HepG2 (cell line): ENCODE measurements at regions not wholly inside any gene's neighbourhood (a gene's known extent, or its start where the extent isn't known, plus 50 kb on each side); places are given as distances from the start of the nearest gene placed in this dataset.

Source experiments
- IRX3 ChIP-seq: sonication (generic); formaldehyde crosslinking; IDR thresholded peaks from 2 replicates; pipeline ENCODE4 v1.8.1; 2023; ENCODE audit warnings: mild to moderate bottlenecking, low read depth, missing genetic modification reagents, borderline replicate concordance
- MYC ChIP-seq: sonication (generic); formaldehyde crosslinking; IDR thresholded peaks from 2 replicates; pipeline ENCODE4 v1.9.0; 2021; ENCODE audit warnings: missing genetic modification reagents, borderline replicate concordance
- TF ChIP-seq, protein P1 (sequence below): IDR thresholded peaks from 2 replicates; pipeline ENCODE4 v1.6.1; 2016; ENCODE audit warnings: mild to moderate bottlenecking

DNA sequence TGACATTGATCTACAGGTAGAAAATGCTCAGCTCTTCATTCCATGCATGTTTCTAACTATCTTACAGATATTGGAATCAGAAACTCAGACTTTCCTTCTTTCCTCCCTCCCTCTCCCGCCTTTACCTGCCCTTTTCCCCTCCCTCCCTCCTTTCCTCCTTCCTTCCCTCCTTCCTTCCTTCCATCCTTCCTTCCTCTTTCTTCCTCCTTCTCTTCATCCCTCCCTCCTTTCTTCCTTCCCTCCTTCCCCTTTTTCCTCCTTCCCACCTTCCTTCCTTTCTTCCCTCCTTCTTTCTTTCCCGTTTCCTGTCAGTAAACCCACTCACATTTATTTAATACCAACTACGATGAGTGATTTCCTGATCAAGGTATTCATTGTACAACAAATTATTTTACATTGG lies 113.4 kb upstream of the IRS2 start:
- TF ChIP-seq, protein P1, sequence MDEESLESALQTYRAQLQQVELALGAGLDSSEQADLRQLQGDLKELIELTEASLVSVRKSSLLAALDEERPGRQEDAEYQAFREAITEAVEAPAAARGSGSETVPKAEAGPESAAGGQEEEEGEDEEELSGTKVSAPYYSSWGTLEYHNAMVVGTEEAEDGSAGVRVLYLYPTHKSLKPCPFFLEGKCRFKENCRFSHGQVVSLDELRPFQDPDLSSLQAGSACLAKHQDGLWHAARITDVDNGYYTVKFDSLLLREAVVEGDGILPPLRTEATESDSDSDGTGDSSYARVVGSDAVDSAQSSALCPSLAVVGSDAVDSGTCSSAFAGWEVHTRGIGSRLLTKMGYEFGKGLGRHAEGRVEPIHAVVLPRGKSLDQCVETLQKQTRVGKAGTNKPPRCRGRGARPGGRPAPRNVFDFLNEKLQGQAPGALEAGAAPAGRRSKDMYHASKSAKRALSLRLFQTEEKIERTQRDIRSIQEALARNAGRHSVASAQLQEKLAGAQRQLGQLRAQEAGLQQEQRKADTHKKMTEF (CRISPR knock-in tag): no peak
- TF ChIP-seq IRX3 (CRISPR knock-in tag) (no peak), MYC (CRISPR knock-in tag) (no peak)
